Neural progenitor cell (in vitro differentiated cells): ENCODE measurements at regions not wholly inside any gene's neighbourhood (a gene's known extent, or its start where the extent isn't known, plus 50 kb on each side); places are given as distances from the start of the nearest gene placed in this dataset. TPM values are rescaled to one million over a fixed set of nuclear protein-coding genes. Genes with fewer than 3 reads are reported as not detected.
"Not testable (repeated sequence)": the region's sequence is repeated elsewhere in the genome, so short reads cannot be mapped to it uniquely, and the experiment has no call there.

ENCODE experiments used
- DNase-seq: peaks from one replicate; pipeline ENCODE4 v3.0.0-alpha.2; 2016; ENCODE audit warnings: low spot score
- H2AFZ ChIP-seq: fragments of 200-600 bp; sonication (generic); replicated peaks from 2 replicates; pipeline ENCODE4 v1.6.1; 2016; ENCODE audit warnings: antibody characterized with exemption
- H3F3A ChIP-seq: fragments of 200-600 bp; sonication (generic); 2 replicates; pipeline ENCODE4 v1.6.1; 2016; ENCODE audit warnings: antibody characterized with exemption, low read depth
- H3K27ac ChIP-seq: fragments of 200-600 bp; sonication (generic); 2 replicates; pipeline ENCODE4 v1.5.1; 2016; ENCODE audit warnings: mild to moderate bottlenecking
- H3K27me3 ChIP-seq: fragments of 200-600 bp; sonication (generic); 2 replicates; pipeline ENCODE4 v1.6.1; 2016; ENCODE audit warnings: mild to moderate bottlenecking, moderate library complexity
- H3K36me3 ChIP-seq: fragments of 200-600 bp; sonication (generic); 2 replicates; pipeline ENCODE4 v1.5.1; 2016
- H3K4me1 ChIP-seq: fragments of 200-600 bp; sonication (generic); 2 replicates; pipeline ENCODE4 v1.6.1; 2016; ENCODE audit warnings: mixed run types
- H3K4me2 ChIP-seq: fragments of 200-600 bp; sonication (generic); 2 replicates; pipeline ENCODE4 v1.6.1; 2016
- H3K4me3 ChIP-seq: fragments of 200-600 bp; sonication (generic); 2 replicates; pipeline ENCODE4 v1.5.1; 2016
- H3K79me2 ChIP-seq: fragments of 200-600 bp; sonication (generic); 2 replicates; pipeline ENCODE4 v1.6.1; 2016; ENCODE audit warnings: low read depth
- H3K9ac ChIP-seq: fragments of 200-600 bp; sonication (generic); 2 replicates; pipeline ENCODE4 v1.6.1; 2016
- H3K9me3 ChIP-seq: fragments of 200-600 bp; sonication (generic); 2 replicates; pipeline ENCODE4 v1.5.1; 2016; ENCODE audit warnings: low read depth
- H4K20me1 ChIP-seq: fragments of 200-600 bp; sonication (generic); 2 replicates; pipeline ENCODE4 v1.6.1; 2016; ENCODE audit warnings: low read depth
- H3K27ac Mint-ChIP-seq: 3 replicates; pipeline ENCODE4 v1.8.0; 2021; ENCODE audit warnings: mixed read lengths
- H3K27me3 Mint-ChIP-seq: 2 replicates; pipeline ENCODE4 v1.8.0; 2022; ENCODE audit warnings: low read depth, mild to moderate bottlenecking, inconsistent platforms, moderate library complexity, mixed read lengths; ENCODE audit not compliant: insufficient read depth
- H3K36me3 Mint-ChIP-seq: 3 replicates; pipeline ENCODE4 v1.8.0; 2021; ENCODE audit warnings: mixed read lengths
- H3K4me1 Mint-ChIP-seq: 3 replicates; pipeline ENCODE4 v1.8.0; 2021; ENCODE audit warnings: mixed read lengths
- H3K4me3 Mint-ChIP-seq: 3 replicates; pipeline ENCODE4 v1.8.0; 2021; ENCODE audit warnings: mild to moderate bottlenecking, moderate library complexity, mixed read lengths
- H3K9me3 Mint-ChIP-seq: 3 replicates; pipeline ENCODE4 v1.8.0; 2020; ENCODE audit warnings: mixed read lengths
- EZH2 ChIP-seq: fragments of 200-600 bp; sonication (generic); IDR thresholded peaks from 2 replicates; pipeline ENCODE4 v1.6.1; 2017; ENCODE audit warnings: antibody characterized with exemption, mild to moderate bottlenecking, moderate library complexity
- EZH2phosphoT487 ChIP-seq: fragments of 200-600 bp; sonication (generic); IDR thresholded peaks from 2 replicates; pipeline ENCODE4 v1.6.1; 2017; ENCODE audit warnings: antibody characterized with exemption
- small RNA-seq: library from RNA; depleted of rRNA; stranded (forward); fragments of <200 nt; gene quantifications from one replicate; pipeline ENCODE3, GENCODE V24; 2015
- TF ChIP-seq, protein P1 (sequence below): fragments of 200-600 bp; sonication (generic); IDR thresholded peaks from 2 replicates; pipeline ENCODE4 v1.5.1; 2017; ENCODE audit warnings: antibody characterized with exemption, mild to moderate bottlenecking

DNA sequence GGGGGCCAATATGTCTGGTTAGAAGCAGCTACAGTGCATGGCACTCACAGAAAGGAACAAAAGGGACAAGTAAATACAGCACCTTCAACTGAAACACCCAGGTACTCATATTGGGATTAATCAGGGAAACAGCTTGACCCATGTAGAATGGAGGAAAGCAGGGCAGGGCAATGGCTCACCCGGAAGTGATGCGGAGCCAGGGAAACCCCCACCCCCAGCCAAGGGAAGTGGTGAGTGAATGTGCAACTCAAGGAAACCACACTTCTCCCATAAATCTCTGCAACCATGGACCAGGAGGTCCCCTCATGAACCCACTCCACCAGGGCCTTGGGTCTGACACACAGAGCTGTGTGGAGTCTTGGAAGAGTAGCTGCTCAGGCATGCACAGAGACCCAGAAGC, 117.1 kb downstream of the MTHFS start:
- no peaks in the 10 kb centered on the region for H3K27me3 ChIP-seq
- Mint-ChIP-seq H3K9me3 (peaks cover 17% of the 10 kb centered on the region), H3K4me3 (no peak overlapping the region), H3K27ac (no peak overlapping the region), H3K36me3 (peaks cover 1% of the 10 kb centered on the region), H3K27me3 (peaks cover 3% of the 10 kb centered on the region), H3K4me1 (no peaks in the 10 kb centered on the region)
- no peak overlapping the region for H3K27ac ChIP-seq
- no peak overlapping the region for H3K4me2 ChIP-seq
- TF ChIP-seq EZH2, result no peak
- TF ChIP-seq, protein P1, sequence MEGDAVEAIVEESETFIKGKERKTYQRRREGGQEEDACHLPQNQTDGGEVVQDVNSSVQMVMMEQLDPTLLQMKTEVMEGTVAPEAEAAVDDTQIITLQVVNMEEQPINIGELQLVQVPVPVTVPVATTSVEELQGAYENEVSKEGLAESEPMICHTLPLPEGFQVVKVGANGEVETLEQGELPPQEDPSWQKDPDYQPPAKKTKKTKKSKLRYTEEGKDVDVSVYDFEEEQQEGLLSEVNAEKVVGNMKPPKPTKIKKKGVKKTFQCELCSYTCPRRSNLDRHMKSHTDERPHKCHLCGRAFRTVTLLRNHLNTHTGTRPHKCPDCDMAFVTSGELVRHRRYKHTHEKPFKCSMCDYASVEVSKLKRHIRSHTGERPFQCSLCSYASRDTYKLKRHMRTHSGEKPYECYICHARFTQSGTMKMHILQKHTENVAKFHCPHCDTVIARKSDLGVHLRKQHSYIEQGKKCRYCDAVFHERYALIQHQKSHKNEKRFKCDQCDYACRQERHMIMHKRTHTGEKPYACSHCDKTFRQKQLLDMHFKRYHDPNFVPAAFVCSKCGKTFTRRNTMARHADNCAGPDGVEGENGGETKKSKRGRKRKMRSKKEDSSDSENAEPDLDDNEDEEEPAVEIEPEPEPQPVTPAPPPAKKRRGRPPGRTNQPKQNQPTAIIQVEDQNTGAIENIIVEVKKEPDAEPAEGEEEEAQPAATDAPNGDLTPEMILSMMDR, result no peak
- no peak for TF ChIP-seq EZH2phosphoT487
- no peaks in the 10 kb centered on the region for H3K9me3 ChIP-seq
- H3K9ac ChIP-seq, result no peak overlapping the region
- H3K4me1 ChIP-seq, result no peaks in the 10 kb centered on the region
- no peaks in the 10 kb centered on the region for H3K36me3 ChIP-seq
- DNase-seq, result no peak
- no peak overlapping the region for H3K4me3 ChIP-seq
- H3K79me2 ChIP-seq, result no peaks in the 10 kb centered on the region
- no peak overlapping the region for H2AFZ ChIP-seq
- H3F3A ChIP-seq, result no peaks in the 10 kb centered on the region
- no peaks in the 10 kb centered on the region for H4K20me1 ChIP-seq

DNA sequence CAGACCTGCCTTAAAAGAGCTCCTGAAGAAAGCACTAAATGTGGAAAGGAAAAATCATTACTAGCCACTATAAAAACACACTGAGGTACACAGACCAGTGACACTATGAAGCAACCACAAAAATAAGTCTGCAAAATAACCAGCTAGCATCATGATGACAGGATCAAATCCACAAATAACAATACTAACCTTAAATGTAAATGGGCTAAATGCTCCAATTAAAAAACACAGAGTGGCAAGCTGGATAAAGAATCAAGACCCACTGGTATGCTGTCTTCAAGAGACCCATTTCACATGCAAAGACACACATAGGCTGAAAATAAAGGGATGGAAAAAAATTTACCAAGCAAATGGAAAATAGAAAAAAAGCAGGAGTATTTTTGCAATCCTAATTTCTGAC, 114.5 kb downstream of the MTHFS start:
- not testable (repeated sequence) for H4K20me1 ChIP-seq, H3K27me3 Mint-ChIP-seq, H3K27me3 ChIP-seq, DNase-seq, H3K36me3 ChIP-seq, H3K4me3 Mint-ChIP-seq, H3K79me2 ChIP-seq, H3K27ac ChIP-seq, H2AFZ ChIP-seq, H3K36me3 Mint-ChIP-seq, H3K9ac ChIP-seq, H3K4me3 ChIP-seq, H3F3A ChIP-seq, H3K27ac Mint-ChIP-seq, H3K4me2 ChIP-seq, H3K4me1 ChIP-seq, H3K9me3 ChIP-seq, H3K4me1 Mint-ChIP-seq
- H3K9me3 Mint-ChIP-seq, result peaks cover 17% of the 10 kb centered on the region

Small RNA genes lying in the stretch of these regions (small RNA-seq; reads per million reads assigned to genes)
- gene AC026826.2, result not detected
- not detected for gene AC026826.3
